HEK293 (cell line): ENCODE measurements at regions not wholly inside any gene's neighbourhood (a gene's known extent, or its start where the extent isn't known, plus 50 kb on each side); places are given as distances from the start of the nearest gene placed in this dataset.
A peak's percentile ranks its signal among the peaks of the same experiment; 100 is the strongest.

Experiments used
- CTCF ChIA-PET: fragments of 350-600 bp; formaldehyde crosslinking; extraction: SDS; loops from one replicate; lab custom pipeline; 2021; ENCODE audit warnings: antibody characterized with exemption; lab: Yijun Ruan, JAX
- POLR2A ChIA-PET: fragments of 300-600 bp; formaldehyde crosslinking; extraction: SDS; loops from one replicate; lab custom pipeline; 2020; ENCODE audit warnings: antibody characterized with exemption, inconsistent platforms; lab: Yijun Ruan, JAX
- H3K27ac ChIP-seq: fragments of 200-500 bp; sonication (Bioruptor generic); 2 replicates; pipeline ENCODE4 v1.5.1; 2014; ENCODE audit warnings: low read depth, low read length, control low read depth, inconsistent platforms; ENCODE audit errors: extremely low read depth
- H3K36me3 ChIP-seq, 2 experiments: fragments of 200-500 bp in 1 of 2; sonication (Bioruptor generic) in 1 of 2; 1 replicate in 1 of 2; 2 replicates in 1 of 2; pipeline ENCODE4 v1.5.1; 2014 to 2017; ENCODE audit warnings: inconsistent platforms in 2 of 2, low read length in 2 of 2; ENCODE audit not compliant: control insufficient read depth in 2 of 2, insufficient read depth in 1 of 2
- H3K4me1 ChIP-seq: fragments of 200-500 bp; sonication (Bioruptor generic); 2 replicates; pipeline ENCODE4 v1.5.1; 2014; ENCODE audit warnings: mild to moderate bottlenecking, low read length, inconsistent platforms; ENCODE audit not compliant: control insufficient read depth, insufficient read depth
- H3K4me3 ChIP-seq: 2 replicates; pipeline ENCODE4 v1.5.1; 2011; ENCODE audit warnings: low read depth, mild to moderate bottlenecking, control low read depth, low read length, moderate library complexity
- H3K9me3 ChIP-seq: fragments of 200-500 bp; sonication (Bioruptor generic); 2 replicates; pipeline ENCODE4 v1.5.1; 2014; ENCODE audit warnings: low read depth, low read length, inconsistent platforms; ENCODE audit not compliant: control insufficient read depth, insufficient read depth
- BCL11A ChIP-seq: fragments of 450-650 bp; formaldehyde crosslinking; IDR thresholded peaks from 2 replicates; pipeline ENCODE4 v1.5.1; 2016; ENCODE audit warnings: low read depth, missing biosample characterization, missing genetic modification characterization
- REST ChIP-seq: fragments of 450-650 bp; formaldehyde crosslinking; IDR thresholded peaks from 2 replicates; pipeline ENCODE4 v1.5.1; 2016; ENCODE audit warnings: missing biosample characterization, missing genetic modification characterization
- SCRT2 ChIP-seq: fragments of 450-650 bp; formaldehyde crosslinking; IDR thresholded peaks from 2 replicates; pipeline ENCODE4 v1.5.1; 2016; ENCODE audit warnings: missing biosample characterization, missing genetic modification characterization
- TRIM28 ChIP-seq: IDR thresholded peaks from 2 replicates; pipeline ENCODE4 v1.6.1; 2011; ENCODE audit warnings: low read length, control low read depth, borderline replicate concordance
- WT1 ChIP-seq: fragments of 450-650 bp; formaldehyde crosslinking; IDR thresholded peaks from 2 replicates; pipeline ENCODE4 v1.5.1; 2016; ENCODE audit warnings: missing biosample characterization, missing genetic modification characterization
- ZBTB17 ChIP-seq: fragments of 450-650 bp; formaldehyde crosslinking; IDR thresholded peaks from 2 replicates; pipeline ENCODE4 v1.5.1; 2016; ENCODE audit warnings: missing biosample characterization, missing genetic modification characterization
- ZBTB21 ChIP-seq: fragments of 450-650 bp; formaldehyde crosslinking; IDR thresholded peaks from 2 replicates; pipeline ENCODE4 v1.5.1; 2017; ENCODE audit warnings: missing biosample characterization, missing genetic modification characterization
- ZBTB6 ChIP-seq: fragments of 450-650 bp; formaldehyde crosslinking; IDR thresholded peaks from 2 replicates; pipeline ENCODE4 v1.5.1; 2017; ENCODE audit warnings: missing biosample characterization, missing genetic modification characterization
- ZFP37 ChIP-seq: fragments of 450-650 bp; formaldehyde crosslinking; IDR thresholded peaks from 2 replicates; pipeline ENCODE4 v1.5.1; 2016; ENCODE audit warnings: missing biosample characterization, missing genetic modification characterization
- ZFP69B ChIP-seq: fragments of 450-650 bp; formaldehyde crosslinking; IDR thresholded peaks from 2 replicates; pipeline ENCODE4 v1.5.1; 2016; ENCODE audit warnings: missing biosample characterization, missing genetic modification characterization
- ZNF112 ChIP-seq: fragments of 450-650 bp; formaldehyde crosslinking; IDR thresholded peaks from 2 replicates; pipeline ENCODE4 v1.5.0; 2017; ENCODE audit warnings: missing biosample characterization, missing genetic modification characterization
- ZNF169 ChIP-seq: fragments of 450-650 bp; formaldehyde crosslinking; IDR thresholded peaks from 2 replicates; pipeline ENCODE4 v1.5.1; 2016; ENCODE audit warnings: missing biosample characterization, missing genetic modification characterization
- ZNF174 ChIP-seq: fragments of 450-650 bp; formaldehyde crosslinking; IDR thresholded peaks from 2 replicates; pipeline ENCODE4 v1.5.0; 2017; ENCODE audit warnings: missing biosample characterization, mild to moderate bottlenecking, missing genetic modification characterization
- ZNF211 ChIP-seq: fragments of 450-650 bp; formaldehyde crosslinking; IDR thresholded peaks from 2 replicates; pipeline ENCODE4 v1.5.1; 2016; ENCODE audit warnings: low read depth, missing biosample characterization, missing genetic modification characterization
- ZNF266 ChIP-seq: fragments of 450-650 bp; formaldehyde crosslinking; IDR thresholded peaks from 2 replicates; pipeline ENCODE4 v1.5.1; 2016; ENCODE audit warnings: missing biosample characterization, missing genetic modification characterization, low read depth
- ZNF274 ChIP-seq, 2 experiments: fragments of 200-500 bp in 1 of 2; fragments of 450-650 bp in 1 of 2; sonication (Bioruptor generic) in 1 of 2; formaldehyde crosslinking in 1 of 2; IDR thresholded peaks; 2 replicates each; pipeline versions ENCODE4 v1.5.1 to v1.6.1; 2014 to 2016; ENCODE audit warnings: borderline replicate concordance in 1 of 2, inconsistent platforms in 1 of 2, low read length in 1 of 2, missing biosample characterization in 1 of 2, missing genetic modification characterization in 1 of 2
- ZNF423 ChIP-seq: fragments of 450-650 bp; formaldehyde crosslinking; IDR thresholded peaks from 2 replicates; pipeline ENCODE4 v1.5.1; 2016; ENCODE audit warnings: missing biosample characterization, missing genetic modification characterization
- ZNF521 ChIP-seq: fragments of 450-650 bp; formaldehyde crosslinking; IDR thresholded peaks from 2 replicates; pipeline ENCODE4 v1.5.1; 2017; ENCODE audit warnings: missing biosample characterization, mild to moderate bottlenecking, missing genetic modification characterization
- ZNF580 ChIP-seq: fragments of 450-650 bp; formaldehyde crosslinking; IDR thresholded peaks from 2 replicates; pipeline ENCODE4 v1.5.1; 2016; ENCODE audit warnings: missing biosample characterization, missing genetic modification characterization
- ZNF600 ChIP-seq: fragments of 450-650 bp; formaldehyde crosslinking; IDR thresholded peaks from 2 replicates; pipeline ENCODE4 v1.5.1; 2016; ENCODE audit warnings: missing biosample characterization, missing genetic modification characterization
- ZNF629 ChIP-seq: fragments of 450-650 bp; formaldehyde crosslinking; IDR thresholded peaks from 2 replicates; pipeline ENCODE4 v1.5.1; 2017; ENCODE audit warnings: missing biosample characterization, missing genetic modification characterization
- ZNF843 ChIP-seq: fragments of 450-650 bp; formaldehyde crosslinking; IDR thresholded peaks from 2 replicates; pipeline ENCODE4 v1.5.1; 2016; ENCODE audit warnings: missing biosample characterization, missing genetic modification characterization
- ZXDB ChIP-seq: fragments of 450-650 bp; formaldehyde crosslinking; IDR thresholded peaks from 2 replicates; pipeline ENCODE4 v1.5.1; 2016; ENCODE audit warnings: missing biosample characterization, missing genetic modification characterization
- TF ChIP-seq, protein P1 (sequence below): fragments of 450-650 bp; formaldehyde crosslinking; IDR thresholded peaks from 2 replicates; pipeline ENCODE4 v1.5.1; 2016; ENCODE audit warnings: missing biosample characterization, missing genetic modification characterization
- TF ChIP-seq, protein P2 (sequence below): fragments of 450-650 bp; formaldehyde crosslinking; IDR thresholded peaks from 2 replicates; pipeline ENCODE4 v1.5.1; 2016; ENCODE audit warnings: missing biosample characterization, missing genetic modification characterization
- TF ChIP-seq, protein P3 (sequence below): fragments of 450-650 bp; formaldehyde crosslinking; IDR thresholded peaks from 2 replicates; pipeline ENCODE4 v1.5.1; 2016; ENCODE audit warnings: missing biosample characterization, missing genetic modification characterization

GRCh38 chr3:117735481-117736101 is 1026.0 kb downstream of the TUSC7 start:
- CTCF ChIA-PET: interaction anchor here (0.6 kb wide), 1 partner anchor 1510 kb away, joined by 7 read pairs; no protein-coding TSS in a partner anchor
- H3K27ac ChIP-seq: no peak overlapping the region; the same call in 1 of the 2 replicates
- H3K36me3 ChIP-seq: no peaks in the 10 kb centered on the region
- POLR2A ChIA-PET: no interaction called here
- H3K4me3 ChIP-seq: no peak overlapping the region
- H3K4me1 ChIP-seq: peaks cover 7% of the 10 kb centered on the region; the same call in 1 of the 2 replicates
- no peaks in the 10 kb centered on the region for H3K9me3 ChIP-seq
- TF ChIP-seq ZNF169 (tag by site-specific recombination) (peak; percentile 65; the same call in 1 of the 2 replicates), ZNF174 (tag by site-specific recombination) (no peak), ZNF266 (no peak), SCRT2 (tag by site-specific recombination) (0 out of 2 replicates have a peak, but pooled peaks have one; percentile 16), ZNF274 (IDR thresholded peaks at IDR 0.05; ENCODE audit: low read length) (no peak), ZNF274 (tag by site-specific recombination; IDR thresholded peaks at IDR 0.05; ENCODE audit: borderline replicate concordance) (no peak), BCL11A (tag by site-specific recombination) (peak; percentile 65; the same call in 1 of the 2 replicates), REST (tag by site-specific recombination) (no peak), ZNF423 (tag by site-specific recombination) (no peak), ZNF843 (tag by site-specific recombination) (peak; percentile 59; the same call in 1 of the 2 replicates), ZXDB (tag by site-specific recombination) (peak; percentile 50; the same call in 1 of the 2 replicates), ZBTB21 (tag by site-specific recombination) (peak; percentile 76), ZNF211 (tag by site-specific recombination) (no peak), WT1 (tag by site-specific recombination) (peak; percentile 67; the same call in 1 of the 2 replicates), ZNF629 (peak; percentile 80; the same call in 1 of the 2 replicates), ZNF600 (tag by site-specific recombination) (no peak), ZFP69B (no peak), ZFP37 (no peak), ZNF580 (tag by site-specific recombination) (peak; percentile 56; the same call in 1 of the 2 replicates), TRIM28 (peak; percentile 45; the same call in 1 of the 2 replicates), ZBTB17 (tag by site-specific recombination) (no peak), ZNF112 (tag by site-specific recombination) (no peak), ZNF521 (tag by site-specific recombination) (no peak), ZBTB6 (tag by site-specific recombination) (no peak)
- TF ChIP-seq, protein P1, sequence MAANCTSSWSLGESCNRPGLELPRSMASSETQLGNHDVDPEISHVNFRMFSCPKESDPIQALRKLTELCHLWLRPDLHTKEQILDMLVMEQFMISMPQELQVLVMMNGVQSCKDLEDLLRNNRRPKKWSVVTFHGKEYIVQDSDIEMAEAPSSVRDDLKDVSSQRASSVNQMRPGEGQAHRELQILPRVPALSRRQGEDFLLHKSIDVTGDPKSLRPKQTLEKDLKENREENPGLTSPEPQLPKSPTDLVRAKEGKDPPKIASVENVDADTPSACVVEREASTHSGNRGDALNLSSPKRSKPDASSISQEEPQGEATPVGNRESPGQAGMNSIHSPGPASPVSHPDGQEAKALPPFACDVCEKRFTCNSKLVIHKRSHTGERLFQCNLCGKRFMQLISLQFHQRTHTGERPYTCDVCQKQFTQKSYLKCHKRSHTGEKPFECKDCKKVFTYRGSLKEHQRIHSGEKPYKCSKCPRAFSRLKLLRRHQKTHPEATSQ (tag by site-specific recombination): no peak
- TF ChIP-seq, protein P2, sequence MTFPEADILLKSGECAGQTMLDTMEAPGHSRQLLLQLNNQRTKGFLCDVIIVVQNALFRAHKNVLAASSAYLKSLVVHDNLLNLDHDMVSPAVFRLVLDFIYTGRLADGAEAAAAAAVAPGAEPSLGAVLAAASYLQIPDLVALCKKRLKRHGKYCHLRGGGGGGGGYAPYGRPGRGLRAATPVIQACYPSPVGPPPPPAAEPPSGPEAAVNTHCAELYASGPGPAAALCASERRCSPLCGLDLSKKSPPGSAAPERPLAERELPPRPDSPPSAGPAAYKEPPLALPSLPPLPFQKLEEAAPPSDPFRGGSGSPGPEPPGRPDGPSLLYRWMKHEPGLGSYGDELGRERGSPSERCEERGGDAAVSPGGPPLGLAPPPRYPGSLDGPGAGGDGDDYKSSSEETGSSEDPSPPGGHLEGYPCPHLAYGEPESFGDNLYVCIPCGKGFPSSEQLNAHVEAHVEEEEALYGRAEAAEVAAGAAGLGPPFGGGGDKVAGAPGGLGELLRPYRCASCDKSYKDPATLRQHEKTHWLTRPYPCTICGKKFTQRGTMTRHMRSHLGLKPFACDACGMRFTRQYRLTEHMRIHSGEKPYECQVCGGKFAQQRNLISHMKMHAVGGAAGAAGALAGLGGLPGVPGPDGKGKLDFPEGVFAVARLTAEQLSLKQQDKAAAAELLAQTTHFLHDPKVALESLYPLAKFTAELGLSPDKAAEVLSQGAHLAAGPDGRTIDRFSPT (tag by site-specific recombination): peak; percentile 57; the same call in 1 of the 2 replicates
- TF ChIP-seq, protein P3, sequence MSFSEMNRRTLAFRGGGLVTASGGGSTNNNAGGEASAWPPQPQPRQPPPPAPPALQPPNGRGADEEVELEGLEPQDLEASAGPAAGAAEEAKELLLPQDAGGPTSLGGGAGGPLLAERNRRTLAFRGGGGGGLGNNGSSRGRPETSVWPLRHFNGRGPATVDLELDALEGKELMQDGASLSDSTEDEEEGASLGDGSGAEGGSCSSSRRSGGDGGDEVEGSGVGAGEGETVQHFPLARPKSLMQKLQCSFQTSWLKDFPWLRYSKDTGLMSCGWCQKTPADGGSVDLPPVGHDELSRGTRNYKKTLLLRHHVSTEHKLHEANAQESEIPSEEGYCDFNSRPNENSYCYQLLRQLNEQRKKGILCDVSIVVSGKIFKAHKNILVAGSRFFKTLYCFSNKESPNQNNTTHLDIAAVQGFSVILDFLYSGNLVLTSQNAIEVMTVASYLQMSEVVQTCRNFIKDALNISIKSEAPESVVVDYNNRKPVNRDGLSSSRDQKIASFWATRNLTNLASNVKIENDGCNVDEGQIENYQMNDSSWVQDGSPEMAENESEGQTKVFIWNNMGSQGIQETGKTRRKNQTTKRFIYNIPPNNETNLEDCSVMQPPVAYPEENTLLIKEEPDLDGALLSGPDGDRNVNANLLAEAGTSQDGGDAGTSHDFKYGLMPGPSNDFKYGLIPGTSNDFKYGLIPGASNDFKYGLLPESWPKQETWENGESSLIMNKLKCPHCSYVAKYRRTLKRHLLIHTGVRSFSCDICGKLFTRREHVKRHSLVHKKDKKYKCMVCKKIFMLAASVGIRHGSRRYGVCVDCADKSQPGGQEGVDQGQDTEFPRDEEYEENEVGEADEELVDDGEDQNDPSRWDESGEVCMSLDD: 0 out of 2 replicates have a peak, but pooled peaks have one; percentile 32
